Thoracic aorta (tissue), 2 donors: ENCODE measurements at regions not wholly inside any gene's neighbourhood (a gene's known extent, or its start where the extent isn't known, plus 50 kb on each side); places are given as distances from the start of the nearest gene placed in this dataset.

Experiments used
- ATAC-seq: fragments of 150-250 bp; one replicate; pipeline ENCODE4 v1.8.0; 2017; ENCODE audit warnings: low read depth; ENCODE audit not compliant: insufficient number of reproducible peaks, low FRiP score
- DNase-seq: peaks from one replicate; pipeline ENCODE4 v3.0.0-alpha.2; 2020; ENCODE audit warnings: low spot score
- H3K27ac ChIP-seq, 2 donors: fragments of 200-600 bp; sonication (generic); 1 replicate in 1 of 2; 2 replicates in 1 of 2; pipeline ENCODE4 v1.5.1; 2016; ENCODE audit warnings: mild to moderate bottlenecking in 2 of 2, moderate library complexity in 2 of 2
- H3K27me3 ChIP-seq: fragments of 200-600 bp; sonication (generic); replicated peaks from 2 replicates; pipeline ENCODE4 v1.6.0; 2016; ENCODE audit warnings: mild to moderate bottlenecking; ENCODE audit not compliant: insufficient read depth
- H3K36me3 ChIP-seq: fragments of 200-600 bp; sonication (generic); one replicate; pipeline ENCODE4 v1.5.1; 2016
- H3K4me1 ChIP-seq, 2 donors: fragments of 200-600 bp; sonication (generic); 1 replicate in 1 of 2; 2 replicates in 1 of 2; pipeline versions ENCODE4 v1.5.1 to v1.6.0; 2016; ENCODE audit warnings: low read depth in 2 of 2, mild to moderate bottlenecking in 1 of 2; ENCODE audit not compliant: control insufficient read depth in 1 of 2
- H3K4me3 ChIP-seq: fragments of 200-600 bp; sonication (generic); 2 replicates; pipeline ENCODE4 v1.5.1; 2016; ENCODE audit warnings: mild to moderate bottlenecking
- H3K9me3 ChIP-seq: fragments of 200-600 bp; sonication (generic); 2 replicates; pipeline ENCODE4 v1.5.1; 2016
- CTCF ChIP-seq: fragments of 200-600 bp; sonication (generic); IDR thresholded peaks from one replicate; pipeline ENCODE4 v1.5.1; 2019; ENCODE audit warnings: antibody characterized with exemption

- Histone ChIP-seq H3K4me3 (no peak overlapping the region), H3K9me3 (no peaks in the 10 kb centered on the region), H3K36me3 (peaks cover 4% of the 10 kb centered on the region), H3K27ac (no peak overlapping the region), H3K27me3 (no peaks in the 10 kb centered on the region), H3K4me1 (no peaks in the 10 kb centered on the region)
- ATAC-seq (no peak), DNase-seq (no peak)
- TF ChIP-seq CTCF: no peak
These were observed 131.7 kb downstream of the KATNIP start for GRCh38 chr16:27681681-27682080.

- DNase-seq: no peak
- Histone ChIP-seq H3K27me3 (no peaks in the 10 kb centered on the region), H3K36me3 (peaks cover 4% of the 10 kb centered on the region), H3K4me1 (no peaks in the 10 kb centered on the region), H3K9me3 (no peaks in the 10 kb centered on the region), H3K27ac (no peak overlapping the region), H3K4me3 (no peak overlapping the region)
- no peak for TF ChIP-seq CTCF
- ATAC-seq: no peak
These were observed 134.1 kb downstream of the KATNIP start for GRCh38 chr16:27684047-27684446.

- ATAC-seq (no peak), DNase-seq (no peak)
- no peak overlapping the region for H3K27ac ChIP-seq
- H3K9me3 ChIP-seq: no peaks in the 10 kb centered on the region
- H3K4me3 ChIP-seq: no peak overlapping the region
- no peaks in the 10 kb centered on the region for H3K4me1 ChIP-seq
- no peak for TF ChIP-seq CTCF
- no peaks in the 10 kb centered on the region for H3K27me3 ChIP-seq
- peaks cover 4% of the 10 kb centered on the region for H3K36me3 ChIP-seq
These were observed 135.9 kb downstream of the KATNIP start for GRCh38 chr16:27685807-27686206.

GRCh38 chr16:27686926-27687325, 137.0 kb downstream of the KATNIP start:
- Histone ChIP-seq H3K9me3 (no peaks in the 10 kb centered on the region), H3K27me3 (no peaks in the 10 kb centered on the region), H3K4me1 (no peaks in the 10 kb centered on the region), H3K4me3 (no peak overlapping the region), H3K36me3 (no peaks in the 10 kb centered on the region), H3K27ac (no peak overlapping the region)
- ATAC-seq (no peak), DNase-seq (no peak)
- no peak for TF ChIP-seq CTCF

- no peaks in the 10 kb centered on the region for H3K4me1 ChIP-seq
- no peaks in the 10 kb centered on the region for H3K9me3 ChIP-seq
- ATAC-seq (no peak), DNase-seq (no peak)
- no peak overlapping the region for H3K4me3 ChIP-seq
- H3K36me3 ChIP-seq: no peaks in the 10 kb centered on the region
- H3K27ac ChIP-seq: no peak overlapping the region
- no peak for TF ChIP-seq CTCF
- H3K27me3 ChIP-seq: no peaks in the 10 kb centered on the region
These were observed 137.7 kb downstream of the KATNIP start for GRCh38 chr16:27687605-27688004.
